ENCODE measurements at regions not wholly inside any gene's neighbourhood (a gene's known extent, or its start where the extent isn't known, plus 50 kb on each side); places are given as distances from the start of the nearest gene placed in this dataset.
A peak's percentile ranks its signal among the peaks of the same experiment; 100 is the strongest.

- Histone ChIP-seq H3K27ac (ENCODE audit: insufficient read depth, low read length, poor library complexity, severe bottlenecking) (no peak overlapping the region), H3K9me3 (ENCODE audit: control insufficient read depth, low read length) (no peaks in the 10 kb centered on the region), H3K36me3 (ENCODE audit: control insufficient read depth, insufficient read depth, low read length) (no peaks in the 10 kb centered on the region), H3K4me3 (ENCODE audit: insufficient read depth, low read depth, low read length, poor library complexity, severe bottlenecking) (no peak overlapping the region), H3K4me1 (ENCODE audit: control insufficient read depth, insufficient read depth, low read length, poor library complexity, severe bottlenecking) (no peaks in the 10 kb centered on the region), H3K27me3 (replicated peaks; ENCODE audit: control insufficient read depth, insufficient read depth, low read length, poor library complexity, severe bottlenecking) (no peaks in the 10 kb centered on the region)
- peak in 2 of 3 donors; percentile 1 to 16 for DNase-seq
These were observed 60.0 kb upstream of the BANK1 start for GRCh38 chr4:101730291-101731117.

DNA sequence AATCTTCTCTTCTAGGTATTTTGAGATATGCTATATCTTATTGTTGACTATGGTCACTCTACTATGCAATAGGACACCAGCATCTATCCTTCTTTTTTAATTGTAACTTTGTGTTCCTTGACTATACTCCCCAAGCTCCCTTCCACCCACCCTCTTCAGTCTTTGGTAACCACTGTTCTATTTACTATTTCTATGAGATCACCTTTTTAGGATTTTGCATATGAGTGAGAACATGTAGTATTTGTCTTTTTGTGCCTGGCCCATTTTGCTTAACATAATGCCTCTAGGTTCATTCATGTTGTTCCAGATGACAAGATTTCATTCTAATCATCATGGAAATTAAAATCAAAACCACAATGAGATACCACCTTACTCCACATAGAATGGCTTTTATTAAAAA is 63.3 kb upstream of the BANK1 start:
- H3K27me3 ChIP-seq (replicated peaks; ENCODE audit: control insufficient read depth, insufficient read depth, low read length, poor library complexity, severe bottlenecking): no peaks in the 10 kb centered on the region
- no peaks in the 10 kb centered on the region for H3K4me1 ChIP-seq (ENCODE audit: control insufficient read depth, insufficient read depth, low read length, poor library complexity, severe bottlenecking)
- DNase-seq: no peak
- H3K9me3 ChIP-seq (ENCODE audit: control insufficient read depth, low read length): no peaks in the 10 kb centered on the region
- no peaks in the 10 kb centered on the region for H3K36me3 ChIP-seq (ENCODE audit: control insufficient read depth, insufficient read depth, low read length)
- no peak overlapping the region for H3K4me3 ChIP-seq (ENCODE audit: insufficient read depth, low read depth, low read length, poor library complexity, severe bottlenecking)
- H3K27ac ChIP-seq (ENCODE audit: insufficient read depth, low read length, poor library complexity, severe bottlenecking): no peak overlapping the region

DNA sequence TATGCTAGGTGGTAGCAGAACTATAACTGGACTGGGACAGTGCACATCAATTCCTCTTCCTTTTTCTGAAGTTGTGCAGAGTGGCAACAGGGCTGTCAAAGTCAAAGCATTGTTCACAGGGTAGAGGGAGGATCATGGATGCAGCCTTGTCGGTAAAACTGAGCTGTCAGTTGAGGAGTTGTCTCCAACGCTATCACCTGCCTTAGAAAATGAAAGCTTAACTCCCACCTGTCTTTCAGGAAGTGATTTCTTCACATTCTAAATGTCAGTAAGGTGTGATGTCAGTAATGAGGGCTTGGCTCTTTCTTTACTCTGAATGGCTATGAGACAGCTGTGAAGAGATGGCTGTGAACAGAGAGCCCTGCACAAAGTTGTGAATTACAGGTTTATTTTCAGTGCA is 66.4 kb upstream of the BANK1 start:
- Histone ChIP-seq H3K36me3 (ENCODE audit: control insufficient read depth, insufficient read depth, low read length) (no peaks in the 10 kb centered on the region), H3K4me1 (ENCODE audit: control insufficient read depth, insufficient read depth, low read length, poor library complexity, severe bottlenecking) (no peaks in the 10 kb centered on the region), H3K9me3 (ENCODE audit: control insufficient read depth, low read length) (no peaks in the 10 kb centered on the region), H3K4me3 (ENCODE audit: insufficient read depth, low read depth, low read length, poor library complexity, severe bottlenecking) (no peak overlapping the region), H3K27me3 (replicated peaks; ENCODE audit: control insufficient read depth, insufficient read depth, low read length, poor library complexity, severe bottlenecking) (no peaks in the 10 kb centered on the region), H3K27ac (ENCODE audit: insufficient read depth, low read length, poor library complexity, severe bottlenecking) (no peak overlapping the region)
- no peak for DNase-seq

DNA sequence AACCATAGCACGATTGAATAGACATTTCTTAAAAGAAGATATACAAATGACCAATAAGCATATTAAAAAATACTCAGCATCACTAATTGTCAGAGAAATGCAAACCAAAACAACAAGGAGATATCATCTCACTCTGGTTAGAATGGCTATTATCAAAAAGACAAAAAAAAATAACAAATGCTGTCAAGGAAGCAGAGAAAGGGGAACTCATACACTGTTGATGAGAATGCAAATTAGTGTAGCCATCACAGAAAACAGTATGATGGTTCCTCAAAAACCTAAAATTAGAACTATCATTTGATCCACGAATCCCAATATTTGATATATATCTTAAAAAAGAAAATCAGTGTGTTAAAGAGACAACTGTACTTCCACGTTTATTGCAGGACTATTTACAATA is 71.7 kb upstream of the BANK1 start:
- no peak for DNase-seq
- Histone ChIP-seq H3K36me3 (ENCODE audit: control insufficient read depth, insufficient read depth, low read length) (no peaks in the 10 kb centered on the region), H3K27me3 (replicated peaks; ENCODE audit: control insufficient read depth, insufficient read depth, low read length, poor library complexity, severe bottlenecking) (no peaks in the 10 kb centered on the region), H3K4me1 (ENCODE audit: control insufficient read depth, insufficient read depth, low read length, poor library complexity, severe bottlenecking) (no peaks in the 10 kb centered on the region), H3K4me3 (ENCODE audit: insufficient read depth, low read depth, low read length, poor library complexity, severe bottlenecking) (no peak overlapping the region), H3K27ac (ENCODE audit: insufficient read depth, low read length, poor library complexity, severe bottlenecking) (no peak overlapping the region), H3K9me3 (ENCODE audit: control insufficient read depth, low read length) (no peaks in the 10 kb centered on the region)

DNA sequence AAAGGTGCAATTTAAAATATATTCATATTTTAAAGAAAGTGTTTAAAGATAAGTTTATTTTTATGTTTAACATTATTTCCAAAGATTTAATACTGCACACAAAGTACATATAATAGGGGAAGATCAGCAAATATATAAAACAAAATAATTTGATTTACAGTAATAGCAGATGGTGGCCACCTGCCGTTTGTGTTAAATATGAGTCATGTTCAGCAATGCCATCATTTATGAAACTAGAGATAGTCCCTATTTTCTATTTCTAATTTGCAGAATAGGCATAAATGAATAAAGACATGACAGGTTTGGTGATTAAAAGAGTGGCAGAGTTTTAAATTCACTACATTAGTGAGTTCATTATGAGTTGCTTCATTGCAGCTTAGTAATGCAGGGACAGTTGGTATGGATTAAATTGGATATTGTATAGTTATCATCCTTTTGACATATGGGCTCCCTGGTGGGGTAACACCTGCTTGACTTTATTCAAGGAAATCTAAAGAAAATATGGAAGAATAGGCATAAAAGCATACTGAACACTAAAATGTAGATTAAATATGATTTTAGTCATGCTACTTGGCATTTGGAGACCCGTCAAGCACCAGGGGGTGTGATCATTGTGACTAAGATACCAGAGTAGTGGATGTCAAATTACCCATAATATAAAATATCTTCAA is 78.8 kb upstream of the BANK1 start:
- no peaks in the 10 kb centered on the region for H3K4me1 ChIP-seq (ENCODE audit: control insufficient read depth, insufficient read depth, low read length, poor library complexity, severe bottlenecking)
- no peak overlapping the region for H3K4me3 ChIP-seq (ENCODE audit: insufficient read depth, low read depth, low read length, poor library complexity, severe bottlenecking)
- H3K27me3 ChIP-seq (replicated peaks; ENCODE audit: control insufficient read depth, insufficient read depth, low read length, poor library complexity, severe bottlenecking): no peaks in the 10 kb centered on the region
- no peak for DNase-seq
- no peaks in the 10 kb centered on the region for H3K9me3 ChIP-seq (ENCODE audit: control insufficient read depth, low read length)
- H3K36me3 ChIP-seq (ENCODE audit: control insufficient read depth, insufficient read depth, low read length): no peaks in the 10 kb centered on the region
- no peak overlapping the region for H3K27ac ChIP-seq (ENCODE audit: insufficient read depth, low read length, poor library complexity, severe bottlenecking)

DNA sequence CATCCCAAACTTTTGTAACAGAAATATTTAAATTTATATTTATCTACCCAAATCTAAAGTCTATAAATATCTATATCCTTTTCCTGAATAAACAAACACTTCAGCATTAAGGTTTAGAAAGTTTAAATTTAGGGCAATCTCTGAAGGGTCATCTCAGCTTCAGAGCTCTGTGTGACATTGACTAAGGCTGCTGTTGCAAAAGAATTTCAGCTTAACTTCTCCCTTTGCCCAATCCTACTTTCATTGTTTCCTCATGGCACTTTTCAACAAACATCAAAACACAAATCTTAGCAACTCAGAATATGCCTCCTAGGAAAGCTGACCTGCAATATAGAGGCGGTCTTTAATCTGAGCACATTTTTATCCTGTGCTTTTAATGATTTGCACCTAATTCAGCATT is 79.7 kb upstream of the BANK1 start:
- Histone ChIP-seq H3K9me3 (ENCODE audit: control insufficient read depth, low read length) (no peaks in the 10 kb centered on the region), H3K4me1 (ENCODE audit: control insufficient read depth, insufficient read depth, low read length, poor library complexity, severe bottlenecking) (no peaks in the 10 kb centered on the region), H3K27ac (ENCODE audit: insufficient read depth, low read length, poor library complexity, severe bottlenecking) (no peak overlapping the region), H3K4me3 (ENCODE audit: insufficient read depth, low read depth, low read length, poor library complexity, severe bottlenecking) (no peak overlapping the region), H3K36me3 (ENCODE audit: control insufficient read depth, insufficient read depth, low read length) (no peaks in the 10 kb centered on the region), H3K27me3 (replicated peaks; ENCODE audit: control insufficient read depth, insufficient read depth, low read length, poor library complexity, severe bottlenecking) (no peaks in the 10 kb centered on the region)
- no peak for DNase-seq

- no peak for DNase-seq
- H3K36me3 ChIP-seq (ENCODE audit: control insufficient read depth, insufficient read depth, low read length): no peaks in the 10 kb centered on the region
- H3K4me3 ChIP-seq (ENCODE audit: insufficient read depth, low read depth, low read length, poor library complexity, severe bottlenecking): no peak overlapping the region
- no peaks in the 10 kb centered on the region for H3K9me3 ChIP-seq (ENCODE audit: control insufficient read depth, low read length)
- no peaks in the 10 kb centered on the region for H3K4me1 ChIP-seq (ENCODE audit: control insufficient read depth, insufficient read depth, low read length, poor library complexity, severe bottlenecking)
- no peaks in the 10 kb centered on the region for H3K27me3 ChIP-seq (replicated peaks; ENCODE audit: control insufficient read depth, insufficient read depth, low read length, poor library complexity, severe bottlenecking)
- H3K27ac ChIP-seq (ENCODE audit: insufficient read depth, low read length, poor library complexity, severe bottlenecking): no peak overlapping the region
These were observed 82.1 kb upstream of the BANK1 start for GRCh38 chr4:101708293-101709039.

DNA sequence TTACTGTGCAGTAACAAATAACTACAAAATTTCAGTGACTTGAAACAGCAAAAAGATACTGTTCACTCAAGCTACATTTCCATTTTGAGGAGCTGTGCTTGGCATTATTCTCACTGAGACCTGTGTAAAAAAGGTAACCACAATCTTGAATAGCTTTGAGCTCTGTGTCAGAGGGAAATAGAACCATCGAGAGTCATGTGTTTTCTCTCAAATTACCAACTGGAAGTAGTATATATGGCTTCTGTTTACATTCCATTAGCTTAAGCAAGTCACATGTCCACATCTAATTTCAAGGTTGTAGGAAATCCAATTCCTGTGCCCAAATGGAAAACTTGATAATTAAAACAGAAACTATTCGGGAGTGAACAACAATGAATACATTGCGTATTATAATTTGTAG is 82.9 kb upstream of the BANK1 start:
- Histone ChIP-seq H3K9me3 (ENCODE audit: control insufficient read depth, low read length) (no peaks in the 10 kb centered on the region), H3K4me3 (ENCODE audit: insufficient read depth, low read depth, low read length, poor library complexity, severe bottlenecking) (no peak overlapping the region), H3K27ac (ENCODE audit: insufficient read depth, low read length, poor library complexity, severe bottlenecking) (no peak overlapping the region), H3K27me3 (replicated peaks; ENCODE audit: control insufficient read depth, insufficient read depth, low read length, poor library complexity, severe bottlenecking) (no peaks in the 10 kb centered on the region), H3K36me3 (ENCODE audit: control insufficient read depth, insufficient read depth, low read length) (no peaks in the 10 kb centered on the region), H3K4me1 (ENCODE audit: control insufficient read depth, insufficient read depth, low read length, poor library complexity, severe bottlenecking) (no peaks in the 10 kb centered on the region)
- DNase-seq: no peak

DNA sequence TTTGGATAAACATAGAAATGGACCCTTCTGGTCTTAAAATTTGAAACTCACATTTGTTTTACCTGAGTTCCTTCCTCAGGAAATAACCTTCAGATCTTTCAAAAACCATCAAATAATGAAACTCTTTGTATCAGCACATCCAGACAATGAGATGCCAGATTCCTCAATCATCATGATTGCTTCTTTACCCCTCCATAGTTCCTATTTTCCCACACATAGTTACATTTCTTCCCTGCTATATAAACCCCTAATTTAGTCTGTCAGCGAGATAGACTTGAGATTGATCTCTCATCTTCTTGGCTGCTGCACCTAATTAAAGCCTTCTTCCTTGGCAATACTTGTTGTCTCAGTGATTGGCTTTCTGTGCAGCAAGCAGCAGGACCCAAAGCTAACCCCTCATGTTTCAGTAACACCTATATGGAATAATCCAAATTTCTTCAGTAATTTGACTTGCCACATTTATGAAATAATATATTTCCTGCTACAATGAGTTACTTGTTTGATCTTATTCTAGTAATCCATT is 83.9 kb upstream of the BANK1 start:
- Histone ChIP-seq H3K36me3 (ENCODE audit: control insufficient read depth, insufficient read depth, low read length) (no peaks in the 10 kb centered on the region), H3K27me3 (replicated peaks; ENCODE audit: control insufficient read depth, insufficient read depth, low read length, poor library complexity, severe bottlenecking) (no peaks in the 10 kb centered on the region), H3K4me1 (ENCODE audit: control insufficient read depth, insufficient read depth, low read length, poor library complexity, severe bottlenecking) (no peaks in the 10 kb centered on the region), H3K27ac (ENCODE audit: insufficient read depth, low read length, poor library complexity, severe bottlenecking) (no peak overlapping the region), H3K4me3 (ENCODE audit: insufficient read depth, low read depth, low read length, poor library complexity, severe bottlenecking) (no peak overlapping the region), H3K9me3 (ENCODE audit: control insufficient read depth, low read length) (no peaks in the 10 kb centered on the region)
- no peak for DNase-seq

DNA sequence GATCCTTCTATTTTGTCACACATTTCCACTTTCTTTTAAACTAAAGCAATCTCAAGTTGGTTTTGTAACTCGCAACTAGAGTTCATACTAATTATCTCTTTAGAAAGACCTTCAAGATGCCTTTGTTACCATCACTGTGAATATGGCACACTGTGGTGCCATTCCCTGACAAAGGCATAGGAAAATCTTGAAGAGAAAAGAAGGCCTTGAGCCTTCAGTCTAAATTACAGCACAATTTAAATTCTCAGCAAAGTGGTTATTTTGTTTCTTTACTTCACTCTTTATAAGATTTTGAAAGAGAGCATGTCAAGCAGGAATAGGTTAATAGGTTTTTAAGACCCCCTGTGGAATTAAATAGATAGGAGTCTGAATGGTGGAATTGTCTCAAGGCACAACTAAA is 89.0 kb upstream of the BANK1 start:
- no peaks in the 10 kb centered on the region for H3K36me3 ChIP-seq (ENCODE audit: control insufficient read depth, insufficient read depth, low read length)
- no peak overlapping the region for H3K4me3 ChIP-seq (ENCODE audit: insufficient read depth, low read depth, low read length, poor library complexity, severe bottlenecking)
- no peaks in the 10 kb centered on the region for H3K27me3 ChIP-seq (replicated peaks; ENCODE audit: control insufficient read depth, insufficient read depth, low read length, poor library complexity, severe bottlenecking)
- no peaks in the 10 kb centered on the region for H3K4me1 ChIP-seq (ENCODE audit: control insufficient read depth, insufficient read depth, low read length, poor library complexity, severe bottlenecking)
- no peaks in the 10 kb centered on the region for H3K9me3 ChIP-seq (ENCODE audit: control insufficient read depth, low read length)
- DNase-seq: no peak
- H3K27ac ChIP-seq (ENCODE audit: insufficient read depth, low read length, poor library complexity, severe bottlenecking): no peak overlapping the region
